B cell (primary cell): ENCODE measurements at regions not wholly inside any gene's neighbourhood (a gene's known extent, or its start where the extent isn't known, plus 50 kb on each side); places are given as distances from the start of the nearest gene placed in this dataset.

Experiments used
- ATAC-seq: fragments of 200-7000 bp; cut with Tn5 transposase; one replicate; pipeline ENCODE4 v1.10.0; 2021; ENCODE audit warnings: low read depth, mild to moderate bottlenecking, moderate number of reproducible peaks, moderate library complexity
- CTCF ChIA-PET: fragments of 350-600 bp; sonication (Branson Sonifier 250); formaldehyde crosslinking; loops from one replicate; lab custom pipeline; 2021; ENCODE audit warnings: antibody characterized with exemption, inconsistent platforms; lab: Charles Lee
- POLR2A ChIA-PET: fragments of 350-600 bp; sonication (Branson Sonifier 250); formaldehyde crosslinking; loops from one replicate; lab custom pipeline; 2021; ENCODE audit warnings: antibody characterized with exemption; lab: Charles Lee
- DNase-seq: peaks from one replicate; pipeline ENCODE4 v3.0.0; 2013
- H2AFZ ChIP-seq: 2 replicates; pipeline ENCODE4 v1.6.1; 2012; ENCODE audit warnings: mild to moderate bottlenecking, low read depth, low read length; ENCODE audit not compliant: insufficient read depth, poor library complexity, severe bottlenecking
- H3K27ac ChIP-seq, 2 donors: 1 replicate in 1 of 2; 2 replicates in 1 of 2; pipeline ENCODE4 v1.5.1; 2012 to 2013; ENCODE audit warnings: low read length in 2 of 2, mild to moderate bottlenecking in 2 of 2, moderate library complexity in 1 of 2
- H3K27me3 ChIP-seq, 4 experiments: fragments of 200-600 bp in 1 of 4; sonication (generic) in 1 of 4; replicated peaks in 1 of 4; 1 replicate in 2 of 4; 2 replicates in 2 of 4; pipeline versions ENCODE4 v1.6.1 to v1.7.0; 2013 to 2016; ENCODE audit warnings: low read length in 3 of 4, mild to moderate bottlenecking in 2 of 4, mixed read lengths in 1 of 4, moderate library complexity in 1 of 4; ENCODE audit not compliant: insufficient read depth in 4 of 4, control insufficient read depth in 3 of 4; ENCODE audit errors: control extremely low read depth in 1 of 4
- H3K36me3 ChIP-seq, 2 experiments: replicated peaks in 1 of 2; 1 replicate in 1 of 2; 2 replicates in 1 of 2; pipeline versions ENCODE4 v1.6.1 to v1.7.1; 2013; ENCODE audit warnings: low read length in 1 of 2; ENCODE audit not compliant: insufficient read depth in 2 of 2, control insufficient read depth in 1 of 2; ENCODE audit errors: control extremely low read depth in 1 of 2, extremely low read depth in 1 of 2
- H3K4me1 ChIP-seq, 2 donors: fragments of 200-600 bp in 1 of 2; sonication (generic) in 1 of 2; 1 replicate in 1 of 2; 2 replicates in 1 of 2; pipeline versions ENCODE4 v1.5.1 to v1.6.1; 2013 to 2017; ENCODE audit warnings: low read length in 2 of 2; ENCODE audit not compliant: control insufficient read depth in 2 of 2, insufficient read depth in 2 of 2
- H3K4me2 ChIP-seq: replicated peaks from 2 replicates; pipeline ENCODE3; 2012; ENCODE audit warnings: mild to moderate bottlenecking, low read depth, low read length; ENCODE audit not compliant: poor library complexity, severe bottlenecking
- H3K4me3 ChIP-seq, 5 experiments: fragments of 200-600 bp in 1 of 5; sonication (generic) in 1 of 5; 1 replicate in 3 of 5; 2 replicates in 2 of 5; pipeline versions ENCODE4 v1.5.1 to v1.7.0; 2011 to 2016; ENCODE audit warnings: low read length in 4 of 5, mild to moderate bottlenecking in 4 of 5, low read depth in 2 of 5, control low read depth in 1 of 5, moderate library complexity in 1 of 5; ENCODE audit not compliant: insufficient read depth in 1 of 5; ENCODE audit errors: control extremely low read depth in 1 of 5, extremely low read depth in 1 of 5
- H3K79me2 ChIP-seq: fragments of 200-600 bp; sonication (generic); one replicate; pipeline ENCODE4 v1.6.0; 2016; ENCODE audit warnings: low read length; ENCODE audit not compliant: control insufficient read depth, insufficient read depth
- H3K9ac ChIP-seq: fragments of 200-600 bp; sonication (generic); 2 replicates; pipeline ENCODE4 v1.6.1; 2017; ENCODE audit warnings: mild to moderate bottlenecking, low read length, moderate library complexity
- H3K9me3 ChIP-seq, 3 donors: one replicate each; pipeline versions ENCODE4 v1.6.1 to v1.7.1; 2013; ENCODE audit warnings: low read length in 2 of 3; ENCODE audit not compliant: control insufficient read depth in 2 of 3, insufficient read depth in 1 of 3; ENCODE audit errors: control extremely low read depth in 1 of 3
- H4K20me1 ChIP-seq: 2 replicates; pipeline ENCODE4 v1.6.0; 2012; ENCODE audit warnings: mild to moderate bottlenecking, low read length; ENCODE audit not compliant: insufficient read depth, control insufficient read depth, poor library complexity, severe bottlenecking
- H3K27ac Mint-ChIP-seq: one replicate; pipeline ENCODE4 v1.8.0; 2021; ENCODE audit warnings: mixed read lengths
- H3K27me3 Mint-ChIP-seq: one replicate; pipeline ENCODE4 v1.8.0; 2021; ENCODE audit warnings: mixed read lengths
- H3K4me1 Mint-ChIP-seq: one replicate; pipeline ENCODE4 v1.8.0; 2021; ENCODE audit warnings: mixed read lengths
- H3K4me3 Mint-ChIP-seq: one replicate; pipeline ENCODE4 v1.8.0; 2021; ENCODE audit warnings: mixed read lengths
- H3K9me3 Mint-ChIP-seq: one replicate; pipeline ENCODE4 v1.8.0; 2022; ENCODE audit warnings: mixed read lengths; ENCODE audit not compliant: insufficient read depth
- CTCF ChIP-seq: fragments of 200-600 bp; IDR thresholded peaks from one replicate; pipeline ENCODE4 v1.8.0; 2022; ENCODE audit warnings: antibody characterized with exemption, mild to moderate bottlenecking
- EZH2 ChIP-seq: IDR thresholded peaks from 2 replicates; pipeline ENCODE4 v1.6.1; 2012; ENCODE audit warnings: borderline replicate concordance, low read depth, mild to moderate bottlenecking, moderate library complexity, low read length; ENCODE audit not compliant: insufficient read depth, poor library complexity, severe bottlenecking
- WGBS: methylation state at CpG from one replicate; pipeline ENCODE4 v1.1.5; 2013; ENCODE audit warnings: missing lambda C conversion rate; ENCODE audit not compliant: insufficient coverage; 5-methylcytosine and 5-hydroxymethylcytosine counted together
- intact Hi-C: fragments of 100-400 bp; cut with micrococcal nuclease; formaldehyde crosslinking; loops from one replicate; pipeline ENCODE4 v1.10.0; 2022

DNA sequence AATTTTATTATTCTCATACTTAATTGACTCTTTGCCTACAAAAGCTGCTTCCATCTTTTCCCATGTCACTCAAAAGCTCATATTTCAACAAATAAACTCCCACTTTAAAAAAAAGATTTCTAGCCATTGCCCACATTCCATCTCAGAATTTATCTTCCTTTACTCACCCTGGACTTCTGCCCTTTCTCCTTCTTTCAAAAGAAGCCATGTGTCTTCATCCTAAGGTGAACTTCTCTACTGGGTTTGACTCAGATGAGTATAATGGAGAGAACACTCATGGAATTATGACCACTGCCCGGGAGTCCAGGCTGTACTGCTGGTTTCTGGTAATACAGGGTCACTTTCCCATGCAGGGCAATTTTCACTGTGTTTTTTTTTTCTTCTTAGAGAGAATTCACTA lies 548.5 kb upstream of the ZNF462 start:
- Histone ChIP-seq H3K9me3 (no peaks in the 10 kb centered on the region), H3K4me2 (no peak overlapping the region), H3K27me3 (no peaks in the 10 kb centered on the region), H3K27ac (no peak overlapping the region), H3K4me1 (no peaks in the 10 kb centered on the region), H3K4me3 (no peak overlapping the region), H3K79me2 (no peaks in the 10 kb centered on the region), H3K36me3 (no peaks in the 10 kb centered on the region), H2AFZ (no peak overlapping the region), H4K20me1 (no peaks in the 10 kb centered on the region), H3K9ac (no peak overlapping the region)
- CTCF ChIA-PET, result no interaction called here
- POLR2A ChIA-PET, result no interaction called here
- no peak overlapping the region for H3K4me3 Mint-ChIP-seq
- no peaks in the 10 kb centered on the region for H3K4me1 Mint-ChIP-seq
- no peak overlapping the region for H3K27ac Mint-ChIP-seq
- H3K9me3 Mint-ChIP-seq, result no peaks in the 10 kb centered on the region
- WGBS, result no CpG with 5 or more reads among the region's 1 CpG
- no peaks in the 10 kb centered on the region for H3K27me3 Mint-ChIP-seq
- ATAC-seq, result no peak
- no peak for DNase-seq
- TF ChIP-seq EZH2 (no peak), CTCF (no peak)
- intact Hi-C loops, result no loop called here

DNA sequence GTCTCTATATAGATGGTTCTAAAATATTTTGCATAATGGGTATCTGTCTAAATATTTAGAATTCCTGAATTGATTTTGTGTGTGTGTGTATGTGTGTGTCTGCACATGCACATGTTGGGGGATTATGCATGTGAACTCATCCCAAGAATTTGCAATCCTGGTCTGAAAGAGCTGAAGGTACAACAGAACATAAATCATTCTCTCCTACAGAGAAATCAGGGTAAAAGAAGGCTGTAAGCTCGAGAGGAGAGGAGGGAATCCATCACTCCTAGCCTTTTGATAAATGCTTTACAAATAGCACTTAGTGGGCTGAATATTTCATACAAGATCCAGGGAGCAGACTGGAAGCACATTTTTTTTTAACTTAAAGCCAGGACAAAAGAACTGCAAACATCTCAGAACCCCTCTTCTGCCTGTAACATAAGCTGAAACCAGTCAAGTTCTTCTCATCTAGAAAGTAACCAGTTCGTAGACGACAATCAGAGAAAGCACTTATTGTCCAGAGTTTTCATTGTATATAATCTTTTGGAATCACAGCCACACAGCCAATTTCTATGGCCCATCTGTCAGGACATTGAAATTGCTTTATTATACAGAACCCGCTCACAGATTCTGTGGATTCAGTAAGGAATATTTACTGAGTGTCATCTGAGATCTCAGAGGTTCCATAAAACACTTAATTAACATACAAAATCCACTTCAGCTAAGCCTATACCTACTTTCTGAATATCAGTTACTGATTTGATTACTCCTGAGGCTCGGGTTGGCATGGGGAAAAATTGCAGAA lies 541.4 kb upstream of the ZNF462 start:
- Histone ChIP-seq H2AFZ (no peak overlapping the region), H3K9me3 (peaks cover 0 to 5% (median 0%) of the 10 kb centered on the region in 3 donors), H3K4me3 (no peak overlapping the region), H3K27me3 (no peaks in the 10 kb centered on the region), H3K9ac (no peak overlapping the region), H3K79me2 (no peaks in the 10 kb centered on the region), H3K27ac (no peak overlapping the region), H4K20me1 (no peaks in the 10 kb centered on the region), H3K4me2 (no peak overlapping the region), H3K36me3 (no peaks in the 10 kb centered on the region), H3K4me1 (no peaks in the 10 kb centered on the region)
- H3K4me1 Mint-ChIP-seq, result no peaks in the 10 kb centered on the region
- WGBS, result no CpG with 5 or more reads among the region's 5 CpGs
- DNase-seq (no peak), ATAC-seq (no peak)
- no peak overlapping the region for H3K27ac Mint-ChIP-seq
- H3K27me3 Mint-ChIP-seq, result no peaks in the 10 kb centered on the region
- no peak overlapping the region for H3K4me3 Mint-ChIP-seq
- H3K9me3 Mint-ChIP-seq, result peaks cover 2% of the 10 kb centered on the region
- no peak for TF ChIP-seq EZH2
- no peak for TF ChIP-seq CTCF
- intact Hi-C loops, result no loop called here
- POLR2A ChIA-PET, result no interaction called here
- CTCF ChIA-PET, result no interaction called here
